ENCODE measurements at regions not wholly inside any gene's neighbourhood (a gene's known extent, or its start where the extent isn't known, plus 50 kb on each side); places are given as distances from the start of the nearest gene placed in this dataset.

- TF ChIP-seq CTCF (optimal IDR thresholded peaks at IDR 0.05 in 1 of 3, IDR thresholded peaks at IDR 0.05 in 1 of 3, conservative IDR thresholded peaks at IDR 0.05 in 1 of 3; ENCODE audit: extremely low read depth in 1 of 3, insufficient read depth in 2 of 3, low read length in 3 of 3) (no peak), EZH2 (IDR thresholded peaks at IDR 0.05; ENCODE audit: low read length) (no peak)
Observed at GRCh38 chr12:43097471-43097870, 454.5 kb downstream of the ADAMTS20 start.

Measured in keratinocyte (primary cell).